Duodenal mucosa (tissue), 2 donors: ENCODE measurements at regions not wholly inside any gene's neighbourhood (a gene's known extent, or its start where the extent isn't known, plus 50 kb on each side); places are given as distances from the start of the nearest gene placed in this dataset.

ENCODE experiments used
- H3K27ac ChIP-seq: one replicate; pipeline ENCODE4 v1.7.0; 2013; ENCODE audit warnings: low read depth, low read length
- H3K27me3 ChIP-seq, 2 donors: one replicate each; pipeline ENCODE4 v1.7.0; 2013; ENCODE audit warnings: low read length in 2 of 2, control low read depth in 1 of 2; ENCODE audit not compliant: insufficient read depth in 2 of 2, control insufficient read depth in 1 of 2
- H3K36me3 ChIP-seq, 2 donors: one replicate each; pipeline ENCODE4 v1.7.0; 2013; ENCODE audit warnings: low read length in 2 of 2, control low read depth in 1 of 2; ENCODE audit not compliant: insufficient read depth in 2 of 2, control insufficient read depth in 1 of 2
- H3K4me1 ChIP-seq, 2 donors: one replicate each; pipeline ENCODE4 v1.7.0; 2013; ENCODE audit warnings: low read length in 2 of 2, control low read depth in 1 of 2; ENCODE audit not compliant: insufficient read depth in 2 of 2, control insufficient read depth in 1 of 2
- H3K4me3 ChIP-seq, 2 donors: one replicate each; pipeline ENCODE4 v1.7.0; 2013; ENCODE audit warnings: low read length in 2 of 2, low read depth in 1 of 2
- H3K9ac ChIP-seq, 2 donors: one replicate each; pipeline ENCODE4 v1.7.0; 2013; ENCODE audit warnings: low read length in 2 of 2, low read depth in 1 of 2
- H3K9me3 ChIP-seq, 2 donors: one replicate each; pipeline ENCODE4 v1.7.0; 2013; ENCODE audit warnings: low read length in 2 of 2, control low read depth in 1 of 2; ENCODE audit not compliant: control insufficient read depth in 1 of 2

- Histone ChIP-seq H3K4me1 (no peaks in the 10 kb centered on the region), H3K36me3 (no peaks in the 10 kb centered on the region), H3K27me3 (no peaks in the 10 kb centered on the region), H3K4me3 (no peak overlapping the region), H3K27ac (no peak overlapping the region), H3K9ac (no peak overlapping the region), H3K9me3 (no peaks in the 10 kb centered on the region)
These were observed 348.8 kb upstream of the DAB1 start for GRCh38 chr1:57772580-57773195.

GRCh38 chr1:57770772-57771171, 346.9 kb upstream of the DAB1 start:
- Histone ChIP-seq H3K9me3 (no peaks in the 10 kb centered on the region), H3K4me1 (no peaks in the 10 kb centered on the region), H3K27ac (no peak overlapping the region), H3K9ac (no peak overlapping the region), H3K4me3 (no peak overlapping the region), H3K27me3 (no peaks in the 10 kb centered on the region), H3K36me3 (no peaks in the 10 kb centered on the region)

- Histone ChIP-seq H3K4me1 (no peaks in the 10 kb centered on the region), H3K36me3 (no peaks in the 10 kb centered on the region), H3K27me3 (no peaks in the 10 kb centered on the region), H3K4me3 (no peak overlapping the region), H3K9me3 (no peaks in the 10 kb centered on the region), H3K9ac (no peak overlapping the region), H3K27ac (no peak overlapping the region)
These were observed 346.4 kb upstream of the DAB1 start for GRCh38 chr1:57770236-57770635.

- Histone ChIP-seq H3K4me1 (no peaks in the 10 kb centered on the region), H3K9ac (no peak overlapping the region), H3K27me3 (no peaks in the 10 kb centered on the region), H3K4me3 (no peak overlapping the region), H3K9me3 (no peaks in the 10 kb centered on the region), H3K27ac (no peak overlapping the region), H3K36me3 (no peaks in the 10 kb centered on the region)
These were observed 337.8 kb upstream of the DAB1 start for GRCh38 chr1:57761628-57762027.

- no peak overlapping the region for H3K9ac ChIP-seq
- no peaks in the 10 kb centered on the region for H3K9me3 ChIP-seq
- H3K4me3 ChIP-seq: no peak overlapping the region
- no peak overlapping the region for H3K27ac ChIP-seq
- H3K36me3 ChIP-seq: no peaks in the 10 kb centered on the region
- H3K27me3 ChIP-seq: no peaks in the 10 kb centered on the region
- no peaks in the 10 kb centered on the region for H3K4me1 ChIP-seq
These were observed 329.0 kb upstream of the DAB1 start for GRCh38 chr1:57752843-57753242.

- Histone ChIP-seq H3K9me3 (no peaks in the 10 kb centered on the region), H3K27me3 (no peaks in the 10 kb centered on the region), H3K36me3 (no peaks in the 10 kb centered on the region), H3K4me1 (no peaks in the 10 kb centered on the region), H3K27ac (no peak overlapping the region), H3K4me3 (no peak overlapping the region), H3K9ac (no peak overlapping the region)
These were observed 324.9 kb upstream of the DAB1 start for GRCh38 chr1:57748719-57749118.

- no peaks in the 10 kb centered on the region for H3K27me3 ChIP-seq
- no peaks in the 10 kb centered on the region for H3K4me1 ChIP-seq
- no peaks in the 10 kb centered on the region for H3K36me3 ChIP-seq
- H3K9ac ChIP-seq: no peak overlapping the region
- H3K27ac ChIP-seq: no peak overlapping the region
- H3K4me3 ChIP-seq: no peak overlapping the region
- H3K9me3 ChIP-seq: no peaks in the 10 kb centered on the region
These were observed 324.0 kb upstream of the DAB1 start for GRCh38 chr1:57747818-57748217.

- Histone ChIP-seq H3K9me3 (no peaks in the 10 kb centered on the region), H3K36me3 (no peaks in the 10 kb centered on the region), H3K27me3 (no peaks in the 10 kb centered on the region), H3K4me1 (no peaks in the 10 kb centered on the region), H3K4me3 (no peak overlapping the region), H3K27ac (no peak overlapping the region), H3K9ac (no peak overlapping the region)
These were observed 317.7 kb upstream of the DAB1 start for GRCh38 chr1:57741521-57741920.

- no peaks in the 10 kb centered on the region for H3K36me3 ChIP-seq
- no peaks in the 10 kb centered on the region for H3K9me3 ChIP-seq
- H3K27ac ChIP-seq: no peak overlapping the region
- H3K4me3 ChIP-seq: no peak overlapping the region
- no peaks in the 10 kb centered on the region for H3K27me3 ChIP-seq
- no peaks in the 10 kb centered on the region for H3K4me1 ChIP-seq
- H3K9ac ChIP-seq: no peak overlapping the region
These were observed 313.1 kb upstream of the DAB1 start for GRCh38 chr1:57736940-57737339.

- H3K9ac ChIP-seq: no peak overlapping the region
- H3K9me3 ChIP-seq: no peaks in the 10 kb centered on the region
- H3K4me3 ChIP-seq: no peak overlapping the region
- no peaks in the 10 kb centered on the region for H3K27me3 ChIP-seq
- no peak overlapping the region for H3K27ac ChIP-seq
- no peaks in the 10 kb centered on the region for H3K4me1 ChIP-seq
- H3K36me3 ChIP-seq: no peaks in the 10 kb centered on the region
These were observed 305.3 kb upstream of the DAB1 start for GRCh38 chr1:57729181-57729580.

GRCh38 chr1:57727121-57727520, 303.3 kb upstream of the DAB1 start:
- no peaks in the 10 kb centered on the region for H3K9me3 ChIP-seq
- no peaks in the 10 kb centered on the region for H3K36me3 ChIP-seq
- H3K4me1 ChIP-seq: no peaks in the 10 kb centered on the region
- no peak overlapping the region for H3K9ac ChIP-seq
- H3K27ac ChIP-seq: no peak overlapping the region
- no peak overlapping the region for H3K4me3 ChIP-seq
- H3K27me3 ChIP-seq: no peaks in the 10 kb centered on the region
